DOHH2 (cell line): ENCODE measurements at regions not wholly inside any gene's neighbourhood (a gene's known extent, or its start where the extent isn't known, plus 50 kb on each side); places are given as distances from the start of the nearest gene placed in this dataset.

Experiments
- H3F3A ChIP-seq: fragments of 200-600 bp; sonication (generic), shearing (Covaris generic); 2 replicates; pipeline ENCODE4 v1.6.0; 2016; ENCODE audit warnings: antibody characterized with exemption, mild to moderate bottlenecking; ENCODE audit not compliant: control insufficient read depth, insufficient read depth
- H3K27ac ChIP-seq: fragments of 200-600 bp; sonication (generic); 2 replicates; pipeline ENCODE4 v1.5.1; 2014; ENCODE audit warnings: low read depth, mild to moderate bottlenecking, low read length, moderate library complexity
- H3K27me3 ChIP-seq: fragments of 200-600 bp; sonication (generic); 2 replicates; pipeline ENCODE4 v1.6.1; 2014; ENCODE audit warnings: mild to moderate bottlenecking, low read length, mixed read lengths; ENCODE audit not compliant: control insufficient read depth
- H3K36me3 ChIP-seq: fragments of 200-600 bp; sonication (generic); 2 replicates; pipeline ENCODE4 v1.6.1; 2014; ENCODE audit warnings: mild to moderate bottlenecking, low read length, moderate library complexity, mixed read lengths; ENCODE audit not compliant: control insufficient read depth
- H3K4me1 ChIP-seq: fragments of 200-600 bp; sonication (generic); 2 replicates; pipeline ENCODE4 v1.6.1; 2014; ENCODE audit warnings: mild to moderate bottlenecking, low read length, mixed read lengths; ENCODE audit not compliant: control insufficient read depth
- H3K4me2 ChIP-seq: fragments of 200-600 bp; sonication (generic); 2 replicates; pipeline ENCODE4 v1.6.0; 2014; ENCODE audit warnings: mild to moderate bottlenecking, low read length, moderate library complexity
- H3K4me3 ChIP-seq: fragments of 200-600 bp; sonication (generic); 2 replicates; pipeline ENCODE4 v1.5.1; 2014; ENCODE audit warnings: mild to moderate bottlenecking, low read length, mixed read lengths
- H3K79me2 ChIP-seq: fragments of 200-600 bp; sonication (generic); 2 replicates; pipeline ENCODE4 v1.6.1; 2014; ENCODE audit warnings: mild to moderate bottlenecking, low read length, mixed read lengths; ENCODE audit not compliant: control insufficient read depth
- H3K9me2 ChIP-seq: fragments of 200-600 bp; sonication (generic); replicated peaks from 2 replicates; pipeline ENCODE4 v1.6.1; 2014; ENCODE audit warnings: mild to moderate bottlenecking, low read length, mixed read lengths; ENCODE audit not compliant: control insufficient read depth
- H3K9me3 ChIP-seq: fragments of 200-600 bp; sonication (generic); 2 replicates; pipeline ENCODE4 v1.6.1; 2014; ENCODE audit warnings: antibody characterized with exemption, low read length, mixed read lengths; ENCODE audit not compliant: control insufficient read depth, insufficient read depth
- H4K20me1 ChIP-seq: fragments of 200-600 bp; sonication (generic); 2 replicates; pipeline ENCODE4 v1.6.0; 2014; ENCODE audit warnings: low read depth, mild to moderate bottlenecking, antibody characterized with exemption, low read length, moderate library complexity; ENCODE audit not compliant: control insufficient read depth, insufficient read depth
- EZH2phosphoT487 ChIP-seq: fragments of 200-600 bp; sonication (generic); IDR thresholded peaks from 2 replicates; pipeline ENCODE4 v1.6.1; 2017; ENCODE audit warnings: borderline replicate concordance, mild to moderate bottlenecking, antibody characterized with exemption, low read length, moderate library complexity, mixed read lengths
- TF ChIP-seq, protein P1 (sequence below): fragments of 200-600 bp; sonication (generic); IDR thresholded peaks from one replicate; pipeline ENCODE4 v1.5.1; 2014; ENCODE audit warnings: antibody characterized with exemption, mild to moderate bottlenecking, low read depth, low read length; ENCODE audit not compliant: poor library complexity, severe bottlenecking

DNA sequence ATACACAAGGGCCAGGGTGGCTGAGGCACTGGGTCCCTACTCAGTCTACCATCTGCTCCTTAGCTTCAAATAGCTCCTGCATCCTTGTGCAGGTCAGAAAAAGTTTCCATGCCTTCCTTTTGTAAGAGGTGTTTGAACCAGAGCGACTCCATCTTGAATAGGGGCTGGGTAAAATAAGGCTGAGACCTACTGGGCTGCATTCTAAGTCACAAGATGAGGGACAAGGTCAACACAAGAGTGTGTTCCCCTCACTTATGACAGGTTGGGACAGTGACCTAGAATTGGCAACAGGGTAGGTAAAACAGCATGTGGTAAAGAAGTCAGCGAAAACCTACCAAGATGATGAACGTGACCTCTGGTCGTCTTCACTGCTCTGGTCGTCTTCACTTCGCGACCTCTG, 120.5 kb downstream of the KCNK1 start:
- Histone ChIP-seq H3K9me3 (no peaks in the 10 kb centered on the region), H3K27ac (no peak overlapping the region), H3K4me1 (no peaks in the 10 kb centered on the region), H3K9me2 (no peaks in the 10 kb centered on the region), H3K4me3 (no peak overlapping the region), H3F3A (no peaks in the 10 kb centered on the region), H3K27me3 (no peaks in the 10 kb centered on the region), H4K20me1 (no peaks in the 10 kb centered on the region), H3K4me2 (no peak overlapping the region), H3K79me2 (no peaks in the 10 kb centered on the region), H3K36me3 (no peaks in the 10 kb centered on the region)
- TF ChIP-seq EZH2phosphoT487, result no peak
- TF ChIP-seq, protein P1, sequence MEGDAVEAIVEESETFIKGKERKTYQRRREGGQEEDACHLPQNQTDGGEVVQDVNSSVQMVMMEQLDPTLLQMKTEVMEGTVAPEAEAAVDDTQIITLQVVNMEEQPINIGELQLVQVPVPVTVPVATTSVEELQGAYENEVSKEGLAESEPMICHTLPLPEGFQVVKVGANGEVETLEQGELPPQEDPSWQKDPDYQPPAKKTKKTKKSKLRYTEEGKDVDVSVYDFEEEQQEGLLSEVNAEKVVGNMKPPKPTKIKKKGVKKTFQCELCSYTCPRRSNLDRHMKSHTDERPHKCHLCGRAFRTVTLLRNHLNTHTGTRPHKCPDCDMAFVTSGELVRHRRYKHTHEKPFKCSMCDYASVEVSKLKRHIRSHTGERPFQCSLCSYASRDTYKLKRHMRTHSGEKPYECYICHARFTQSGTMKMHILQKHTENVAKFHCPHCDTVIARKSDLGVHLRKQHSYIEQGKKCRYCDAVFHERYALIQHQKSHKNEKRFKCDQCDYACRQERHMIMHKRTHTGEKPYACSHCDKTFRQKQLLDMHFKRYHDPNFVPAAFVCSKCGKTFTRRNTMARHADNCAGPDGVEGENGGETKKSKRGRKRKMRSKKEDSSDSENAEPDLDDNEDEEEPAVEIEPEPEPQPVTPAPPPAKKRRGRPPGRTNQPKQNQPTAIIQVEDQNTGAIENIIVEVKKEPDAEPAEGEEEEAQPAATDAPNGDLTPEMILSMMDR, result no peak

DNA sequence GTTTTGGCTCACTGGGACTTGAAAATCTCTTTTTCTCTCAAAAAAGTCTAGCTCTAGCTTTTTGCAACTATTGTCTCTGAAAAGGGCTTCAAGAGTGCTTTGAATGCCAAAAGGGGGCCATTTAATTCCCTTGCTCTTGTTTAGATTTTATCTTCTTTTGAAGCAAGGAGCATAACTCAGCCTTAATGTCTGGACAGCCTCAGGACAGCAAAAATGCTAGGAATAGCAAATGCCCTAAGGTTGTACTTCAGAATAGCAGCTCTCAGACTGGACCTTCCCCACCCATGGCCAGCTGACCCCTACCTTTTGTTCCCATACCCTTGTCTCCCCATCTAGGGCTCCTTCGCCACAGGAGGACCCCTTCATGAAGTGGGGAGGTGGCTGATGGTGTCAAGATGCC, 121.4 kb downstream of the KCNK1 start:
- H3K4me3 ChIP-seq, result no peak overlapping the region
- no peak for TF ChIP-seq EZH2phosphoT487
- TF ChIP-seq, protein P1, result no peak

DNA sequence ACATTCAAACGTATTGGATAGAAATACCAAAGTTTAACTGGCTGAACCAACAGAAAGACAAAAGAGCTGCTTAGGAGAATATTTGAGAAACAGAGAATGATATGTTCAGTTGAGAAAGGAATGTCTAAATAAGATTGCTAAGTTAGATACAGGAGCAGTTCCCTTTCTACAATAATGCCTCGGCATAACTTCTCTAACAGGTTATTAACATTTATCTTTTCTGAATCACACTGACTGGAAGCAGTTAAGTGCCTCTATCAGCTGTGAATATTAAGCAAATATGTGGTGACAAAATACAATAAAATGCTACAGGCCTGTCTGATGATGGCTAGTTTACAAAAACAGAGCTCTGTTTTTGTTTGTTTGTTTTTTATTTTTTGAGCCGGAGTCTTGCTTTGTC, 121.9 kb downstream of the KCNK1 start:
- Histone ChIP-seq H3K27me3 (no peaks in the 10 kb centered on the region), H3K4me1 (no peaks in the 10 kb centered on the region), H4K20me1 (no peaks in the 10 kb centered on the region), H3K4me2 (no peak overlapping the region), H3K27ac (no peak overlapping the region), H3K36me3 (no peaks in the 10 kb centered on the region), H3K4me3 (no peak overlapping the region), H3K9me3 (no peaks in the 10 kb centered on the region), H3K9me2 (no peaks in the 10 kb centered on the region), H3K79me2 (no peaks in the 10 kb centered on the region), H3F3A (no peaks in the 10 kb centered on the region)
- TF ChIP-seq, protein P1, result no peak

More for the DNA sequence above, 121.4 kb downstream of the KCNK1 start:
- H3K79me2 ChIP-seq, result no peaks in the 10 kb centered on the region
- H3K4me2 ChIP-seq, result no peak overlapping the region
- no peaks in the 10 kb centered on the region for H4K20me1 ChIP-seq
- no peaks in the 10 kb centered on the region for H3K9me2 ChIP-seq
- H3K36me3 ChIP-seq, result no peaks in the 10 kb centered on the region
- H3F3A ChIP-seq, result no peaks in the 10 kb centered on the region
- no peaks in the 10 kb centered on the region for H3K4me1 ChIP-seq
- no peak overlapping the region for H3K27ac ChIP-seq
- no peaks in the 10 kb centered on the region for H3K9me3 ChIP-seq
- no peaks in the 10 kb centered on the region for H3K27me3 ChIP-seq

DNA sequence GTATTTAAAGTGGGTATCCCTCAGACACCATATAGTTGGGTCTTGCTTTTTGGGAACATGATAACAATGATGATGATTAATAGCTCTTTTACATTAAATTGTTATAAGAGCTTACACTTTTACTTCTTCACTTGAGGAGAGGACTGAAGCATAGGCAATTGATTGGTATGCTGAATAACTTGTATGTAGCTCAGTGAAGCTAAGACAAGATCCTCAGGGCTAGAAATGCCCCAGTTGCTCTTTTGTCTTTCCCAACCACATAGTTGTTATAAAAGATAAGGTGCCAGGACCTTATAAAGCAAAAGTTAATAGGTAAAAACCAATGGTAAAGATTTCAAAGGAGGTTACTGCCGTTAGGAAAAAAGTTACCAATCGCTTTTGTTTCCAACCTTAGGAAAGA, 123.4 kb downstream of the KCNK1 start:
- Histone ChIP-seq H3K36me3 (no peaks in the 10 kb centered on the region), H4K20me1 (no peaks in the 10 kb centered on the region), H3K27me3 (no peaks in the 10 kb centered on the region), H3K4me3 (no peak overlapping the region), H3K79me2 (no peaks in the 10 kb centered on the region), H3K27ac (no peak overlapping the region), H3K4me2 (no peak overlapping the region), H3K9me3 (no peaks in the 10 kb centered on the region), H3K4me1 (no peaks in the 10 kb centered on the region), H3F3A (no peaks in the 10 kb centered on the region), H3K9me2 (no peaks in the 10 kb centered on the region)
- no peak for TF ChIP-seq EZH2phosphoT487
- TF ChIP-seq, protein P1, result no peak
